T-helper 2 cell treated with Interferon-gamma antibody and Interleukin-4, amounts not matched to agents 5 μg/mL and 100 μg/mL, for 36 hours (primary cell): ENCODE measurements at regions not wholly inside any gene's neighbourhood (a gene's known extent, or its start where the extent isn't known, plus 50 kb on each side); places are given as distances from the start of the nearest gene placed in this dataset.

Experiments used
- DNase-seq: peaks from one replicate; pipeline ENCODE4 v3.0.0; 2021; ENCODE audit warnings: low spot score
- H3K27ac Mint-ChIP-seq: one replicate; pipeline ENCODE4 v1.8.0; 2021; ENCODE audit warnings: mild to moderate bottlenecking, mixed read lengths
- H3K27me3 Mint-ChIP-seq: one replicate; pipeline ENCODE4 v1.8.0; 2021; ENCODE audit warnings: low read depth, mixed read lengths
- H3K36me3 Mint-ChIP-seq: one replicate; pipeline ENCODE4 v1.8.0; 2021; ENCODE audit warnings: low read depth, mixed read lengths
- H3K4me1 Mint-ChIP-seq: one replicate; pipeline ENCODE4 v1.8.0; 2021; ENCODE audit warnings: low read depth, mixed read lengths
- H3K4me3 Mint-ChIP-seq: one replicate; pipeline ENCODE4 v1.8.0; 2022; ENCODE audit warnings: mild to moderate bottlenecking, moderate library complexity, mixed read lengths
- H3K9me3 Mint-ChIP-seq: one replicate; pipeline ENCODE4 v1.8.0; 2021; ENCODE audit warnings: mixed read lengths

- peaks cover 4% of the 10 kb centered on the region for H3K4me1 Mint-ChIP-seq
- DNase-seq: no peak
These were observed 362.1 kb upstream of the PDGFD start for GRCh38 chr11:104526006-104526405.

GRCh38 chr11:104525416-104525815 is 361.5 kb upstream of the PDGFD start:
- DNase-seq: no peak
- Mint-ChIP-seq H3K9me3 (no peaks in the 10 kb centered on the region), H3K4me3 (no peak overlapping the region), H3K4me1 (peaks cover 4% of the 10 kb centered on the region), H3K36me3 (no peaks in the 10 kb centered on the region), H3K27me3 (peaks cover 4% of the 10 kb centered on the region), H3K27ac (no peak overlapping the region)

More at GRCh38 chr11:104526006-104526405, 362.1 kb upstream of the PDGFD start:
- H3K36me3 Mint-ChIP-seq: no peaks in the 10 kb centered on the region
- H3K27ac Mint-ChIP-seq: no peak overlapping the region
- H3K4me3 Mint-ChIP-seq: no peak overlapping the region
- no peaks in the 10 kb centered on the region for H3K9me3 Mint-ChIP-seq
- H3K27me3 Mint-ChIP-seq: peaks cover 4% of the 10 kb centered on the region

- no peak overlapping the region for H3K27ac Mint-ChIP-seq
- peaks cover 1% of the 10 kb centered on the region for H3K27me3 Mint-ChIP-seq
- no peak for DNase-seq
- peaks cover 4% of the 10 kb centered on the region for H3K4me1 Mint-ChIP-seq
- no peaks in the 10 kb centered on the region for H3K9me3 Mint-ChIP-seq
- H3K36me3 Mint-ChIP-seq: no peaks in the 10 kb centered on the region
- H3K4me3 Mint-ChIP-seq: no peak overlapping the region
These were observed 360.3 kb upstream of the PDGFD start for GRCh38 chr11:104524254-104524653.

DNA sequence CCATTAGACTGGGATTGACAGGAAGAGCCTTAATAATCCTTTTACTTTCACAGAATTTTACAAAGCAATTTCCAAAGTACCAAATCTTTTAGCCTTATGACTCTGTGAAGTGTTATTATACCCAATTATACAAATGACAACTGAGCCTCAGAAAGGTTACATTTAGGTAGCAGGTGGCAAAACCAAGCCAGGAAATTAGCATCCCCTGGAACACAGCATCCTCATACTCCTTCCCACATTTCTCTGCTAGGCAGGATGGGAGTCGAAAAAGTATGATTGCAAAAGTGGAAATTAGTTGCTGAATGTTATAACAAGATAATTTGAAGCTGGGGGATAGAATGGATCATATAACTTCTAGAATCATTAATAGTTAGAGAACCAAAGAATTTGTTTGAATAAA is 359.7 kb upstream of the PDGFD start:
- Mint-ChIP-seq H3K27me3 (peaks cover under 1% of the 10 kb centered on the region), H3K4me1 (peaks cover 4% of the 10 kb centered on the region), H3K27ac (no peak overlapping the region), H3K9me3 (no peaks in the 10 kb centered on the region), H3K4me3 (no peak overlapping the region), H3K36me3 (no peaks in the 10 kb centered on the region)
- DNase-seq: no peak

- no peaks in the 10 kb centered on the region for H3K27me3 Mint-ChIP-seq
- no peak for DNase-seq
- no peaks in the 10 kb centered on the region for H3K36me3 Mint-ChIP-seq
- H3K27ac Mint-ChIP-seq: no peak overlapping the region
- H3K4me3 Mint-ChIP-seq: no peak overlapping the region
- peaks cover 4% of the 10 kb centered on the region for H3K4me1 Mint-ChIP-seq
- no peaks in the 10 kb centered on the region for H3K9me3 Mint-ChIP-seq
These were observed 358.7 kb upstream of the PDGFD start for GRCh38 chr11:104522650-104523049.

DNA sequence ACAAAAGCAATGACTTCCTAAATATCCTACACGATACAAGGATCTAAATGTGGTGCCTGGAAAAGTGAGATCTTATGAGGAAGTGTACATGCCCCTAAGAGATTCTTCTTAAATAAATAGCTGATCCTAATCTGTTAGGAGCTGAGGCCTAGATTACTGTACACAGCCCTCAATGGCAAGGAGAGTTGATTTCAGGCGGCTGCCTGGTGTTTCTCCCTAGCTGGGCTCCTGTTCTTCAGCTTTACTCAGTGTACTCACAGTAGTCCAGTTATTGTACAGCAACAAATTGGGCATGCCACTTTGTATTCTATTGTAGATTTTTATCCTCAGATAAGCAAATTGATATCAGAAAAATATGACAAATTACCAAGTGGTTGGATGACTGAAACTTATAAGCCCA is 358.2 kb upstream of the PDGFD start:
- H3K4me3 Mint-ChIP-seq: no peak overlapping the region
- no peaks in the 10 kb centered on the region for H3K9me3 Mint-ChIP-seq
- peaks cover under 1% of the 10 kb centered on the region for H3K4me1 Mint-ChIP-seq
- no peak for DNase-seq
- no peaks in the 10 kb centered on the region for H3K36me3 Mint-ChIP-seq
- H3K27ac Mint-ChIP-seq: no peak overlapping the region
- no peaks in the 10 kb centered on the region for H3K27me3 Mint-ChIP-seq

GRCh38 chr11:104510169-104510568 is 346.2 kb upstream of the PDGFD start:
- no peaks in the 10 kb centered on the region for H3K4me1 Mint-ChIP-seq
- no peak for DNase-seq
- H3K27me3 Mint-ChIP-seq: no peaks in the 10 kb centered on the region
- no peak overlapping the region for H3K27ac Mint-ChIP-seq
- no peaks in the 10 kb centered on the region for H3K9me3 Mint-ChIP-seq
- no peaks in the 10 kb centered on the region for H3K36me3 Mint-ChIP-seq
- H3K4me3 Mint-ChIP-seq: no peak overlapping the region

GRCh38 chr11:104490182-104490581 is 326.2 kb upstream of the PDGFD start:
- H3K27ac Mint-ChIP-seq: no peak overlapping the region
- no peaks in the 10 kb centered on the region for H3K4me1 Mint-ChIP-seq

GRCh38 chr11:104488561-104488960 is 324.6 kb upstream of the PDGFD start:
- Mint-ChIP-seq H3K4me1 (no peaks in the 10 kb centered on the region), H3K27ac (no peak overlapping the region), H3K4me3 (no peak overlapping the region), H3K36me3 (no peaks in the 10 kb centered on the region), H3K9me3 (peaks cover 22% of the 10 kb centered on the region), H3K27me3 (no peaks in the 10 kb centered on the region)
- no peak for DNase-seq

More at GRCh38 chr11:104490182-104490581, 326.2 kb upstream of the PDGFD start:
- Mint-ChIP-seq H3K36me3 (no peaks in the 10 kb centered on the region), H3K9me3 (peaks cover 22% of the 10 kb centered on the region), H3K27me3 (no peaks in the 10 kb centered on the region), H3K4me3 (no peak overlapping the region)
- no peak for DNase-seq

DNA sequence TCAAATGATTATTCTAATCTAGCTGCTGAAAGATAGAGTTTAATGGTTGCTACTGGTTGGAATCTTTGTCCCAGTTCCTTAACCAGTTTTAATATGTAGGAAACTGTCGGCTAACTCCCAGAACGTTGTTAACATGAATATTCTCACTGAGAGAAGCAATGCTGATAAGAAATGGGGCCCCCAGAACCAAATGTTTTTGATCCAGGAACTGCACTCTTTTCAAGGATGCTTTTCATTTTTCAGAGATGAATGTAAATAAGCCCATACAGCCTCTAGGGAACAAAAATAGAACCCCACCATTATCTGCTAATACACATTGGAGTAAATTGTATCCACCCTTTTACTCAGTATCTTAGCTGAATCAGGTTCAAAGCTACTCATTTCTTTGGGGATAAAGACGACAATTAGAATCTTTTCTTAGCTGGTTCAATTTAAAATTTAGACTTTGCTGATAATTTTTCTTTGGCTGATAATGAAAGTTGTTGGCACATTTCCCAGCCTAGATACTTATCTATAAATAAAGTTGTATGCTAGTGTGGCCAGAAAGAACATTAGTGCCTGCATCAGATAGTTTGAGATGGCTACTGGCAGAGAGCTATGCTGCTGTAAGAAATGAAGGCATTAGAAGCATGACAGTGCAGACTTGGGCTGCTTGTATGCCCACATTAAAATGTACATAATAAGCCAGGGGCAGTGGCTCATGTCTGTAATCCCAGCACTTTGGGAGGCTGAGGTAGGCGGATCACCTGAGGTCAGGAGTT is 323.3 kb upstream of the PDGFD start:
- Mint-ChIP-seq H3K36me3 (no peaks in the 10 kb centered on the region), H3K4me3 (no peak overlapping the region), H3K4me1 (no peaks in the 10 kb centered on the region), H3K9me3 (peaks cover 22% of the 10 kb centered on the region), H3K27ac (no peak overlapping the region), H3K27me3 (no peaks in the 10 kb centered on the region)
- no peak for DNase-seq

- no peak overlapping the region for H3K4me3 Mint-ChIP-seq
- peaks cover 15% of the 10 kb centered on the region for H3K9me3 Mint-ChIP-seq
- no peaks in the 10 kb centered on the region for H3K36me3 Mint-ChIP-seq
- H3K27ac Mint-ChIP-seq: no peak overlapping the region
- no peaks in the 10 kb centered on the region for H3K27me3 Mint-ChIP-seq
- no peak for DNase-seq
- no peaks in the 10 kb centered on the region for H3K4me1 Mint-ChIP-seq
These were observed 321.0 kb upstream of the PDGFD start for GRCh38 chr11:104484804-104485554.

GRCh38 chr11:104476898-104477297 is 313.0 kb upstream of the PDGFD start:
- Mint-ChIP-seq H3K4me3 (no peak overlapping the region), H3K27ac (no peak overlapping the region), H3K9me3 (peaks cover 4% of the 10 kb centered on the region), H3K4me1 (no peaks in the 10 kb centered on the region), H3K36me3 (no peaks in the 10 kb centered on the region), H3K27me3 (no peaks in the 10 kb centered on the region)
- no peak for DNase-seq

DNA sequence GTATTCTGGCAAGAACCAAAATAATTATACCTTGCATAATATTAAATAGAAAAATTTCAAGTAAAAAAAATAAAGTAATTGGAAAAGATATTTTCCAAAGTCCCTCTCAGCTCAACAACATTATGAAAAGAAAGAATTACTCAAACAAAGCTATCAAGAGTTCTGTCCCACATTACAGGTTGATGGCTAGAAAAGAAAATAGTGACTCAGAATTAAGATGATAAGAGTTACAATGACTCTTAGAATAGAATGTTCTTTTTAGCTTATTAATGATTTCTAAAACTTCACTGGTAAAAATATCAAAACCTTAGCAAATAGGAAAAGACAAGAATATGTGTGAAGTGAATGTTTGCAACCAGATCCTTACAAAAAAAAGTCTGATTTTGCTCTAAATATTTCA is 312.5 kb upstream of the PDGFD start:
- H3K4me3 Mint-ChIP-seq: no peak overlapping the region
- no peak overlapping the region for H3K27ac Mint-ChIP-seq
- H3K27me3 Mint-ChIP-seq: no peaks in the 10 kb centered on the region
- H3K36me3 Mint-ChIP-seq: no peaks in the 10 kb centered on the region
- H3K9me3 Mint-ChIP-seq: peaks cover 4% of the 10 kb centered on the region
- H3K4me1 Mint-ChIP-seq: no peaks in the 10 kb centered on the region
- no peak for DNase-seq

GRCh38 chr11:104467404-104467803 is 303.5 kb upstream of the PDGFD start:
- no peak overlapping the region for H3K27ac Mint-ChIP-seq

More at GRCh38 chr11:104467404-104467803, 303.5 kb upstream of the PDGFD start:
- Mint-ChIP-seq H3K9me3 (no peaks in the 10 kb centered on the region), H3K4me1 (no peaks in the 10 kb centered on the region), H3K36me3 (no peaks in the 10 kb centered on the region), H3K4me3 (no peak overlapping the region), H3K27me3 (no peaks in the 10 kb centered on the region)
- DNase-seq: no peak
